ENCODE measurements at regions not wholly inside any gene's neighbourhood (a gene's known extent, or its start where the extent isn't known, plus 50 kb on each side); places are given as distances from the start of the nearest gene placed in this dataset.

- TF ChIP-seq POLR2A (IDR thresholded peaks at IDR 0.05; ENCODE audit: low read depth, low read length), result no peak
- TF ChIP-seq POLR2AphosphoS5 (IDR thresholded peaks at IDR 0.05; ENCODE audit: low read depth, low read length), result no peak
- TF ChIP-seq TAF1 (IDR thresholded peaks at IDR 0.05; ENCODE audit: borderline replicate concordance, low read depth, low read length), result no peak
These were observed 664.1 kb upstream of the ADARB2 start for GRCh38 chr10:2401459-2401858.

Data from GM12892 (cell line).